HG03378 (cell line): ENCODE measurements at regions not wholly inside any gene's neighbourhood (a gene's known extent, or its start where the extent isn't known, plus 50 kb on each side); places are given as distances from the start of the nearest gene placed in this dataset.

Experiments used
- ATAC-seq: cut with Tn5 transposase; IDR thresholded peaks from one replicate; pipeline ENCODE4 v1.9.1; 2021; ENCODE audit warnings: mild to moderate bottlenecking, moderate library complexity; ENCODE audit not compliant: unreplicated experiment

DNA sequence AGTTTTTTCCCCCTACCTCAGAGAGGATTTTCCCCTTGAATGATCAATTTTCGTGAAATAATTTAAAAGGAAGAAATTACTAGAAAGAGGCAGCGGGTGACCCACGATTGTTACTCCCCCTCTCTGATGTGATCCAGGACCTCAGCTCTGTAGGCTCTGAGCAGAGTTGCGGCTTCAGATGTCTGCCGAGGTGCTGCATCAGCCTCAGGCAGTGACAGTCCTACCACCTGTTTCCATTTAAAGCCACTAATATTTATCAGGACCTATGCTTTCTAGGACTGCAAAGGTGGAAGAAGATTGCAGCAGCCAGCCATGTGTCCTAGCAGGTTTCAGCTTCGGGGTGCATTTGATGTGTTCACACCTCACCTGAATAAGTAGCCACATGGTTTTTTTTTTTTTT, 294.8 kb upstream of the C2CD4B start:
- no peak for ATAC-seq

DNA sequence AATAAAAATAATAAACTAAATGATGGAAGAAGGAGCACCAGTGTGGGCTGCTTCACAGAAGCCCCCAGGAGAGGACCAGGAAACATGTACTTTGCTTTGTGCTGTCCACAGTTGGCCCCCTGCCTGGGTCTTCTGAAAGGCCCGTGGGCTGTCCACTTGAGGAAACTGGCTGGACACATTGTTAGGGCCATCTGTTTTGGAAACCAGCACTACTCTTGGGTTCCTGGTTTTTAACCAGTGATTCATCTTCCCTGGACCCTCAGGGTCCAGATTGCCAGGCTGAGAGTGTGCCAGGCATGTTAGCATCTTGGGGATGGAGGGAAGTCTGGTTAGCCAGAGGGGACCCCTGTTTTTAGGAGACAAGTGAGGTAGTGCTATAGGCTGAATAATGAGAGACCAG, 297.2 kb upstream of the C2CD4B start:
- no peak for ATAC-seq

DNA sequence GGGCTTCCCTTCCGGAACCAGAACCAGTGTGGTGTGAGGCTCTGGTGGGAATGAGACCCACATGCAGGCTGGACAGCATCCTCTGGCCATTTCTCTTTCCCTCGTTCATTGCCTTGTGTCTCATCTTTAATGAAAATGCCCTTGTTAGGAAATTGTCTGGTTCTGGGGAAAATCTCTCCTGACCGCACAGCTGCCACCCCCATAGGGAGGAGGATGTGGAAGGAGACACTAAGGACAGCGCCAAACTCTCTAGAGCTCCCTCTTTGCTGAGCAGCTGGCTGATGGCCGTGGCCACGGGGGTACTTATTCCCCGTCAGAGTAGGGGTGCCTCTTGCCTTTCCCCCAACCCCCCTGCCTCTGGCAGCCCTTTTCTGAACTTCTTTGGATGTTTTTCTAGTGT, 297.6 kb upstream of the C2CD4B start:
- no peak for ATAC-seq

DNA sequence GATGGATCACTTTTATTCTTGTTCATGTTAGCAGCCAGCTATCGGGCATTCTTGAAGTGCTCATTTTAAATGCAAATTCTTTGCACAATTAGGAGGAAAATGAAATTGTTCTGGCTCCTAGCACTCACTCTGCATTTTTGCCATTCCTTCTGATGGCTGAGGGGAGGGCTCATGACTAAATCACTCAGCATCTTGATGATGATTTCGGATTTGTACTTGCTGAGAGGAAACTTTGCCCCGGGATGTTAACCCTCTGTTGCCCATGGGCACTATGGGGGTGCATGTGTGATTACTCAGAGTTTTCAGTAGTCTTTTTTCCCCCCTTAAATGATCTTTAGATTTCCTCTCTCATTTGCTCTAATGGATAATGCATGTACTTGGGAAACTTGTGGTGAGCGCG, 299.6 kb upstream of the C2CD4B start:
- no peak for ATAC-seq

DNA sequence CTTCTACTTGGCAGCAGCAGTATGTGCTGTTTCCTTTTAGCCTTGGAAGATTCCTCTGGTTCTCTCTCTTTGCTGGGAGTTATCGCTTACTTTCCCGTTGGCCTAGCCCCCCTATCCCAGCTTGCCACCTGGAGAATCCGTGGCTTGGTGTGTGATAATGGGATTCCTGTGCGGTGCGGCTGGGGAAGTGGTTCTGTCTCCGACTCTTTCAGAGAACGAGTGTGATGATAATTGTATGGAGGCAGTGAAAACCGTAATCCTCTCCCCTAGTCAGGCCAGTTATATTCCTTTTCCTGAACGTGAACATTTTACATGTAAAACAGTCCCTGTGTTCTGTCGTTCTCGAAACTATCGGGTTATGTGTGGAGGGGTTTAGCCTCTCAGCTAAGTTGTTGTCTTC, 300.1 kb upstream of the C2CD4B start:
- no peak for ATAC-seq

DNA sequence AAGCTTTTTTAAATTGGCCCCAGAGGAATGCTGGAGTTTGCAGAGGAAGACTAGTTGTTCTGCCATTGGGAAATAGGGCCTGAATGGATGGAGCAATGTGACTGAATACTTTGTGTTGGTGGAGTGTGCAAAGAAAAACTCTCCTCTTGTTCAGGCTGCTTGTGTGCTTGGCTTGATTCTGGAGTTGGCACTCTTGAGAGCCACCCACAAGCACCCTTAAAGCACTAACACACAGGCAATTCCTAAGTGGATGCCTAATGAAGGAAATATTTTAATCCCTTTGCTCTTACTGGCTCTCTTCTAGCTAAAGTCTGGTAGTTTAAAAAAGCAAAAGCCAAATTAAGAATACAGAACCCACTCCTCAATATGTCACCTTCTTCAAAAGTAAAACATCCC, 304.4 kb upstream of the C2CD4B start:
- no peak for ATAC-seq

DNA sequence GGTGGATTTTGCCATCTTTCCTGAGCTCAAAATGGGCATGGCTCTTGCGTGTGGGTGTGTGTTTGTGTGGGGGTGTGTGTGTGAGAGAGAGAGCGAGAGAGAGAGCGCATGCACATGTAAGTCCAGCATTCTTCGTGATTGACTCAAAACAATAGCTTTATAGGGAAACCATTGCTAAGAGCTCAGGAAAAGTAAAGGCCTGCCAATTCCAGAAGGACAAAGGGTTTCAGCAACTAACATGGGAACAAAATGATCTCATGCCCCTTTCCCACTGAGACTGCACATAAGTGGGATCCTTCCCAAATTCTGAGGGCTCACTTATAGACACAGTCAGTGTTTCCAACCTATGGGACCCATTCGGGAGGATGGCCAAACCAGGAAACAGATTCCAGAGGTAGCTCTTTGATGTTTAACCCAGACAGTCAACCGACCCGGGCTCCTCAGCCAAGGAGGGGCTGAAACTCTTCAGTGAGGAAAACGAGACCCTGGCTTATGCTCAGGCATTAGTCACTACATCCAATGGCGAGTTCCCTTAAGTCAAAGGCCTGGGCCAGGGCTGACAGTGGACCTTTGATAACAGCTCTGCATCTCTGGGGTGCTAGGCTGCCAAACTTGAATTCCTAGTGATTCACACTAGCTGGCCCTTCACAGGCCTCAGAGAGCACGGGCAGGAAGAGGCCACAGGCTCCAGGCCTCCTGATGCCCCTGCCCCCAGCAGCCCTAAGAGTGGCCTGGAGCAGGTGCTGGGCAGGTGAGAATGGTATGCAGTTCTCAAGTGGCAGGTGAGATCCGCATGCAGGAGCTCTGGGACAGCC, 305.0 kb upstream of the C2CD4B start:
- no peak for ATAC-seq

DNA sequence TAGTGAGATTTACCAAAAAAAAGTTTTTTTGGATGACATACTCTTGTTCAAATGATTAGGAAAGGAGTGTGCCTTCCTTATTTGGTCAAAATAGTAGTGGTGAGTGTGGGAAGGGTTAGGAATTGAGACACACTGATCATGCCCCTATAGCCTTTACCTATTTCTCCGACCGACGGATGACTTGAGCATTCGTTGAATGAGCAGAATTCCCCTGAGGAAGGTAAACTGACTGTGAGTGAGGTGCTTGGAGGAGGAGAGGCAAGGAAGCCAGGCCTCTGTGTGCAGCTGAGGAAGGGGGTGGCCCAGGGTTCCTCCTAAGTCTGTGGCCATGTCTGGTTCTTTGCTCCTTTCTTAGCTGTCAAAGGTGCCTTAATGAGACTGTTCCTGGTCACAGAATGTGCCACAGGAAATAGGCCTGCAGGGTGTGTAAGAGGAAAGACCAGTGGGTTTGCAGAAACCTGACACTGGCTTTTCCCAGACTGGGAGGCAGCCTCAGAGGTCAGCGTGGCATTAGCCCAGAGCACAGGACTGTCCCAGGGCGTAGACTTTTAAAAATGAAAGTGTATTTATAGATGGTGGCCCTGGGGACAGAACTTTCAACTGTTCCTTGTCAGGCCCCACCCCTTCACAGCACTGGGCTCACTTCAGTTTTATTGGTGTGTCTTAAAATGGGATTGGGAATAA, 307.7 kb upstream of the C2CD4B start:
- no peak for ATAC-seq

DNA sequence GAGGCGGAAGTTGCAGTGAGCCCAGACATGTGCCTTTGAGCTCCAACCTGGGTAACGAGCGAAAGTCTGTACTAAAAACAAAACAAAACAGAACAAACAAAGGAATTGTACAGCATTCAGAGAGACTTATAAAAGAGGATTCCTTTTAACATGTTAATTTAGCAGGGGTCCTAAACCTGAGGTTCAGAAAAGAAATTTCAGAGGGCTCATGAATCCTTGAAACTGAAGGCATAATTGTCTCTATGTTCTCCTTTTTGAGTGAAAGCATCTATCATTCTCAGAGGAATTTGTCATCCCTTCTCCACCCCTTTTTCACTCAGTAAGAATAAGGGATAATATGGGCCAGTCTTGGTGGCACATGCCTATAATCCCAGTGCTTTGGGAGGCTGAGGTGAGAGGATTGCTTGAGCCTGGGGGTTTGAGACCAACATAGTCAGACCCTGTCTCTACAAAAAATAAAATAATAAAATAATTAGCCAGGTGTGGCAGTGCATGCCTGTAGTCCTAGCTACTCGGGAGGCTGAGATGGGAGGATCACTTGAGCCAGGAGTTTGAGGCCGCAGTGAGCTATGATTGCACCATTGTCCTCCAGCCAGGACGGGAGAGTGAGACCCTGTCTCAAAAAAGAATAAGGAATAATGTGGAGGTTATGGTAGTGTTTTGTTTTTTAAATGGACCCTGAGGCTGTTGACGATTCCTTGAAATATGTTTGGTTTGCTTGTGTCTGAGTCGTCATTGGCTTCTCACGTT, 309.1 kb upstream of the C2CD4B start:
- no peak for ATAC-seq

DNA sequence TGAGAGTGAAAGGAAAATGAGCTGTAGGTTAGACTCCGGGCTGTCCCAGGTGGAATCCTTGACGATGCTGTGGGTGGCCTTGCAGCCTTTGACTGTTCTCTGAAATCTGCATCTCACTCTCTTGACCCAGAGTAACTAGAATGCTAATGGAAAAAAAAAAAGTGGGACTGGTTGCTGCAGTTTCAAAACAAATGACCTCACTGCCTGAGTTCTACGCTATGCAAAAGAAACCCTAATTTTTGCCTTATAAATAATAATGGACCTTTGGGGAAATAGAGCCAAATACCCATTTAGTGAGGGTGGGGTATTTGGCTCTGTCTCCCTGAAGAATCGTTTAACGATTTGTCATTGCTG, 309.7 kb upstream of the C2CD4B start:
- ATAC-seq, result no peak

DNA sequence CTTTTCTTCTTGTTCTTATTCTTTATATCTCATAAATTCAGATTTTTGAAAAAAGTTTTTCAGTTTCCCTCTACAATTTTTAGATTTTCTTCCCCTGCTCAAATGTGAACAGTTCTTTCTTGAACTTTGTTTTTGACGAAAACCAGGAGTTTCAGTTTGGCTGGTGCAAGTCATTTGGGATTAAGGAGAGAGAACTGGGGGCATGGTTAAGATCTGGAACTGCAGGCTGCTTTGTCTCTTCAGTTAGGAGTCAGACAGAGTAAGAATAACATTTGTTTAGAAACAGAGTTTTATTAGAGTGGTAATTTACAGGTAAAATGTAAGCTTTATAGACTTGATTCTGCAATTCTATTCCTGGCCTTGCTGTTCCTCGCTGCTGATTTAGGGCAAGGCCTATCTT, 310.5 kb upstream of the C2CD4B start:
- ATAC-seq, result no peak

DNA sequence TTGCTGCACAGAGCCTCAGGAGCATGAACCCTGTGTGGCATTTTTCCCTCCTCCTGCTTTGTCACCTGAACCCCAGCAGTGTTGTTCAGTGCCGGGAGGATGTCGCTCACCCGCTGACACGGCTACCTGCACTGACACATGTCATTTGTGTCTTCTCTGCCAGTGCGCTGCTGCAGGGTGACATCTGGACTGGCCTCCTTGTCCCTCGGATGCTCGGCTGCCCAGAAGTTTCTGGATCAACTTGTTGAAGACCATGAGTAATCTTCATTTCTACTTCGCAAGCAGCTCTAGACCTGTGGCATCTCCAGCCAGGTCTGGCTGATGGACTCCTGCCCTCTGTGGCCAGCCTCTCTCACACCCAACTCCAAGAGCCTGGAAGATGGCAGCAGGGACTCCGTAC, 311.1 kb upstream of the C2CD4B start:
- no peak for ATAC-seq

DNA sequence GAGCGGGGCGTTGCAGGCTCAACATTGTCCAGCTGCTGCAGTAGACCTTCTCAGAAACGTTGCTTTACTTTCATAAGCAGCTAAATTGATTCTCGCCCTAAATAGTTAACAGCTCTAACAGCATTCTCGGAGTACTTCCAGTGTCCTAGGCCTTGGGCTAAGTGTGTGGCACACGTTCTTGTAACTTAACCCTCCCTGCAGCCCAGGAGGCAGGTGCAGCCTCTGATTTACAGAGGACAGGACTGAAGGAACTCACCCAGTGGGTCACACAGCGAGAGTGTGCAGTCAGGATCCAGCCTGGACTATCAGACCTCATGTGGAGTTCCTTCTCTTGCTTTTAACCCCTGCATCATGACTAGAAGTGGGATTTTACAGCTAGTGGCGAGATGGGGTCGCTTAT, 312.8 kb upstream of the C2CD4B start:
- ATAC-seq, result no peak

DNA sequence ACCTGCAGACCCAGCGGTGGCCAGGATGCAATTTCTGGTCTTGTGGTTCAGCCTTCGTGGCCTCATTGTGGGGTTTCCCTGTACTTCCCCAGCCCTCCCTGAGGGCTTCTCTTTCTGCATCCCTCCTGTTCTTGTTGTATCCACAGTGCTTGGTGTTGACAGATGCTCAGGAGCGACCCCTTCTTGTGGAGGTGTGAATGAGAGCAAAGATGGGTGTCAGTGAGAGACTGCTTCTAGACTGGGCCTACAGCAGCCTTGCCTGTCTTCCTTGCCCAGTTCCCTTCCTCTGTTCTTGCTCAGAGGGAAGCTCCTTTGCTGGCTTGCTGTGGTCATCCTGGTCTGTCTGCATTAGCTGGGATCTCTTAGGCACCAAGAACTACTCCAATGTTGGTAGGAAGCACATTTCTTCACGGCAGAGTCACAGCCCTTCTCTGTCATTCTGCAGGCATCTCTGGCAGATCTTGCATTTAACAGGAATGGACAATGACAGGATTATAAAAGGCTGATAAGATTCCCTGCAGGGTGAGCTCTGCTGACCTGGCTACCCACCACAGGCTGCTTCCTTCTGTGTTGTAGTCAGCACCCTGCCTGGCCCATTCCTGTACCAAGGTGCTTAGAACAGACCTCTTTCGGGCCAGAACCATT, 317.8 kb upstream of the C2CD4B start:
- ATAC-seq, result peak; percentile 70

DNA sequence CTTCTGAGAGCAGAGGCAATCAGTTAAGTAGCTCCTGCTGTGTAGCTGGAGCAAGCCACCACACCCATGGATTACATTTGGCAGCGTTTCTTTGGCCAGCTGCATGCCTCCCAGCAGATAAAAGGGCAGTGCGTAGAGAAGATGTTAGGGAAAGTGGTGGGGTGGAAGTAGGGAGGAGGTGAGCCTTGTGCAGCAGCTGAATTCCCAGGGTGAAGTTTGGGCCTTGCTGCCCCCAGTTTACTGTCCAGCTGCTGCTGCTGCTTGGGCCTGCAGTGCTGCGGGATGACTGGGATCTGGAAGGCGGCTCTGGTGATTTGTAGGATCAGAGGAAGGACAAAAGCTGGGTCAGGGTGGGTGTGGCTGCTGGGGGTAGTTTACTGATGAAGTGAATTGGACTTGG, 318.7 kb upstream of the C2CD4B start:
- no peak for ATAC-seq

DNA sequence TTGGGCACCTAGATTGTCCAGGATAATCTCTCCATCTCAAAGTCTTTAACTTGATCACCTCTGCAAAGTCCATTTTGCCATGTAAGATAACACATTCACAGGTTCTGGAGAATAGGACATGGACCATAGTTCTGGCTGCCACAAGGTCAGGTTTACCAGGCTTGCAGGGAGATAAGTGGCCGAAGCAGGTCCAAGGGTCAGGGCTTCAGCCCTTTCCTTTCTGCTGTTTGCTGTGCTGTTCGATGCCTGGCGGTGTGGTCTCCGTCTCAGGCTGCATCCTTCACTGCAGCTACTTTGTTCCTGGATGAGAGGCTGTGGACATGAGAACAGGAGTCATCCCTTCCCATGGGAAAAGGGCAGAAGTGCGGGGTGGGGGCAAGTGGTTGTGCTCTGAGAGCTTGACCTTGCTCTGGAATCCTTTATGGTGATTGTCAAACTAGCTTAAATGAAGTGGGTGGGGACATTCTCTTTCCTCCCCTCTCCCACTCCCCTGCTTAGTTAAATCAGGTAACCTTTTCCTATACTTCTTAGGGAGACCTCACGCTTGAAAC, 320.2 kb upstream of the C2CD4B start:
- ATAC-seq, result no peak

DNA sequence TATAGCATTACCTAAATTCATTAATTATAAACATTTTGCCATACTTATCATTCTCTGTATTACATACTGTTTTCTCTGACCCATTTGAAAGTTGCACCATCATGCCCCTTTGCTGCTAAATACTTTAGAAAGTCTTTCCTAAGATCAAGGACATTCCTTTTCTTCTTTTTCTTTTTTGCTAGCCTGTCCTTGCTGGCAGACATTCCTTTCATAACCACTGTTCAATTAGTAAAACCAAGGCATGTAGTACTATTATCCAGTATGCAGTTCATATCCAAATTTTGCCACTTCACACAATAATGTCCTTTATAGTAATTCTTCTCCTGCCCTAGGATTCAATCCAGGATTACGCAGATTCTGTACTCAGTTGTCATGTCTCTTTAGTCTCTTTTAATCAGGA, 321.0 kb upstream of the C2CD4B start:
- no peak for ATAC-seq

DNA sequence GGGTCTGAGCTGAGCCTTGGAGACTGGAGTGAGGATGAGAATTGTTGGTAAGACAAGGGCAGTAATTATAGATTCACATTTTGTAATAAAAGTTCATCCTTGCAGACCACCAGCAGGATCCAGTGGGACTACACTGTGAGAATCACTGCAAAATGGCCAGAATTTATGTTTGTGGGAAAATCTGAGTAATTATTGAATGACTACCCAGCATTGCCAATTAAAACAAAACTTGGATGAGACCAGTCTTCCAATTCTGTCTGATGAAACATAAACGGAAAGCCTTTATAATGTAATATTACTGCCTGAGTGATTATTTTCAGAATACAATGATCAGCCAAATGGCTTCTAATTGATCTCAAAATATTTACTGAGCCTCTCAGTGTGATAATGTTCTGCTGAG, 323.3 kb upstream of the C2CD4B start:
- no peak for ATAC-seq

DNA sequence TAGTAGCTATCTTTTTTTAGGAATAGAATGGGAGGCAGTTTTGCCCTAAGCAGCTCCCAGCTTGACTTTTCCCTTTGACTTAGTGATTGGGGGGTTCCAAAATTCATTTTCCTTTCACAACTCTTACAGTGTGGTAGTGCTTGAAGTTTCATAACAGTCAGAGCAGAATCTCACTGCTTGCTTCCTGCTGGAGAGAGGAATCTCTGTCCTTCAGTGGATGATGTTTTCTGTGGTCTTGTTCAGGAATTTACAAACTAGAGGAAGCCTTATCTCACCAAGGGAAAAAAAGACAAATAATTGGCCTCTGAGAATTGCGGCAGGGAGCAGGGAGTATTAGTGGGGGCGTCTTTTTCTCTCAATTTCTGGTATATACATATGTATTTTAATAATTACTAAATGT, 326.6 kb upstream of the C2CD4B start:
- no peak for ATAC-seq

DNA sequence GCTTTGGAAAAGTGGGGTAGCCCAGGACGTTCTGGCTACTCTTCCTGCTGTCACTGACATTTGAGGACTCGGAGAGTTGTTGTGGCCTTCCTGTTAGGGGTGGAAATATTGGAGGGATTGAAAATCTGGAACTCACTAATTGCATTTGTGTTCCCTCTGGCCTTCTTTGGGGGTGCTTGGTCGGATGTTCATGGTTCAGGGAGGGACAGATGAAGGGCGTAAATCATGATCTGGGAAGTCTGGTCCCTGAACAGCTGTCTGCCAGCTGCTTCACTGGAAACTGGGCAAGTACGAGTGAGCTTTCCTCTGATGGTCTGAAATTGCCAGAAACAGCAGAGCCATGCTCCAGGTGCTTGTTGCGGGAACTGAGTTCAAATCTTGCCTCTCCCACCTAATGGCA, 327.8 kb upstream of the C2CD4B start:
- no peak for ATAC-seq

DNA sequence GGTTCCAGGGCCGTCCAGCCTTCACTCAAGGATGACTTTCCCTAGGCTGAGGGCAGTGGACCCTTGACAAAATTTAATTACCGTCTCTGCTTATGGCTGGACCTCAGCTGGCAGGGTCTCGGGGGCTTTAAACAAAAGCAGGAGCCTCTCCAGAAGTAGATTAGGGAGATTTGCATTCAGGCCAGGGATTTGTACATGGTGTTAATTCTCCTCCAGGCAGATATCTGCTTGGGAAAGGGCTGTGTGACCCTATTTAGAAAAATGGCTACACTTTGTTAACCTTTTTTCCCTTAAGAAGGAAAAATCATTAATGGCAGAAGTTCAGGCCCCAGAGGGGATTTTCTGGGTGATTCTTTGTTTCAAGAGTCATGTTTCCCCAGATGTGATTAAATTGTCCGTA, 329.1 kb upstream of the C2CD4B start:
- ATAC-seq, result no peak
